ENCODE measurements at regions not wholly inside any gene's neighbourhood (a gene's known extent, or its start where the extent isn't known, plus 50 kb on each side); places are given as distances from the start of the nearest gene placed in this dataset.
"Not testable (repeated sequence)": the region's sequence is repeated elsewhere in the genome, so short reads cannot be mapped to it uniquely, and the experiment has no call there.

DNA sequence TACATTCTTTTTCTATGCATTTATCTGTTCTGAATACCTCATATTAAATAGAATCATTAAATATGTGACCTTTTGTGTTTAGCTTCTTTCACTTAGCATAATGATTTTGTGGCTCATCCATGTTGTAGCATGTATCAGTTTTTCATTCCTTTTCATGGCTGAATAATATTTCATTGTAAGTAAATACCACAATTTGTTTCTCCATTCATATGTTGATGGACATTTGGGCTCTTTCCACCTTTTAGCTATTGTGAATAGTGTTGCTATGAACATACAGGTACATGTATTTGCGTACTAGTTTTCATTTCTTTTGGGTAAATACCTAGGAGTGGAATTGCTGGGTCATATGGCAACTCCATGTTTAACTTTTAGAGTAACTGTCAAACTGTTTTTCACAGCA is 85.1 kb downstream of the GNL3L start:
- DNase-seq (ENCODE audit: low spot score in 2 of 2): no peak
- Mint-ChIP-seq H3K36me3 (peaks cover 40 to 42% of the 10 kb centered on the region in 2 donors), H3K27ac (no peak overlapping the region), H3K9me3 (peaks cover 21 to 27% of the 10 kb centered on the region in 2 donors)
- no peak for ATAC-seq

DNA sequence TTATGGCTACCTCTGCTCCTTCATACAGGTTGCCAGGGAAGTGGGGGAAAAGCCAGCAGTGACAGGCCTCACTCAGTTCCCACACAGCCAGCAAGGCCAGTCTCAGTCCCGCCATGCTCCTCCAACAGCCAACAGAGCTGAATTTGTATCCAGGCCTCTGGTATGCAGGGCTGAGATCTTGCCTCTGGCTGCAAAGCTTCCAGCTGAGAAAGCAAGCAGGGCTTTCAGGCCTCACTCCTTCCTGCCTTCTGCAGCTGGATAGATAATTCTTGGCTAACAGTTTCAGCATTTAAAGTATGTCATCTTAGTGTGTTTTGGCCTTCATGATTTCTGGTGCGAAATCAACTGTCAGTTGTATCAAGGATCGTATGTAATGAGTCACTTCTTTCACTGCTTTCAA is 103.6 kb downstream of the GNL3L start:
- no peak overlapping the region for H3K27ac Mint-ChIP-seq
- ATAC-seq: no peak
- peaks cover 12 to 24% of the 10 kb centered on the region in 2 donors for H3K9me3 Mint-ChIP-seq
- no peak for DNase-seq (ENCODE audit: low spot score in 2 of 2)
- H3K36me3 Mint-ChIP-seq: peaks cover 21 to 33% of the 10 kb centered on the region in 2 donors

DNA sequence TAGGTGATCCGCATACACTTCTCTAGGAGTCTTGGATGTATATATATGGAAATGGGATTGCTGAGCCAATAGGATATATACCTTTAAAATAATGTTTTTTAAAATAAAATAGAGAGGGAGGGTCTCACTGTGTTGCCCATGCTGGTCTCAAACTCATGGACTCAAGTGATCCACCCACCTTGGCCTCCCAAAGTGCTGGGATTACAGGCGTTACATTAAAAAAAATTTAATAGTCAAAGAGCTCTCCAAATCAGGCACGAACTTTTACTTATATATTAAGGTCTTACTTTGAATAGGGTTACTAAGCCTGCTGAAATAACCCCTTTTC is 109.0 kb downstream of the GNL3L start:
- Mint-ChIP-seq H3K9me3 (peaks cover 6 to 9% of the 10 kb centered on the region in 2 donors), H3K27ac (peak overlapping the region; percentile 97), H3K36me3 (peaks cover 6 to 22% of the 10 kb centered on the region in 2 donors)
- ATAC-seq (no peak), DNase-seq (ENCODE audit: low spot score in 2 of 2) (no peak)

DNA sequence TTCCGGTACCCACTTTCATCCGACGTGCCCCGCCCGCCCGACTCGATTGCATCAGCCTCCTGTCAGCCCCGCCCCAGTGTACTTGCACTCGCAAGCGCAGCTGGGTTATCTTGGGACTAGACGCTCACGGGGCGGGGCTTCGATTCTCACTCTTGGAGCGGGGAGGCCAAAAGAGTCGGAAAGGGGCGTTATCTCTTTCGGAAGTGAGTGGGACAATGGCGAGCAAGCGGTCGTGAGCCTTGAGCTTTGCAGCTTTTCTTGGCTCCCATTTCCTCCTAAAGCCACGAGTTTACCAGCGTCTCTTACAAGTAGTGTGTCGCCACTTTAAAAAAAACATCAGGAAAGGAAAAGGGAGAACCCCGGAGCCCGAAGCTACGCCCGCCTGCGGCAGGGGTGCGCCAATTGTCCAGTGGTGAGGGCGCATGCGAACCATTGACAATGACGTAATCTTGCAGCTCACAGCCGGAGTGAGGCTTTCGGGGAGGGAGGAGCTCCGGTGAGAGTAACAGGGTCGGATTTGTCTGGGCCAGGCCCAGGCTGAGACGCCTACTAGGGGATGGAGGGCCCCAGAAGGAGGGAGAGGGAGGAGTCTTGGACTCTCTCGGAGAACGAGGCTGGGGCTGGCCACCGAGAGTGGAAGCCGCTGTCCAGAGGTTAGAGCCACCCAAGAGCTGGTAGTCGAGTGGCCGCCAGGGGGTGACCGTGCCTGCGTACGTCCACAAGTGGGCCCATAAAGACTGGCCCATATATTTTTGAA is 109.5 kb downstream of the GNL3L start:
- Mint-ChIP-seq H3K27ac (peak overlapping the region; percentile 97), H3K9me3 (peaks cover 6 to 9% of the 10 kb centered on the region in 2 donors), H3K36me3 (peaks cover 6 to 22% of the 10 kb centered on the region in 2 donors)
- DNase-seq (ENCODE audit: low spot score in 2 of 2) (peak; percentile 85 to 91), ATAC-seq (peak; percentile 93 to 95)

DNA sequence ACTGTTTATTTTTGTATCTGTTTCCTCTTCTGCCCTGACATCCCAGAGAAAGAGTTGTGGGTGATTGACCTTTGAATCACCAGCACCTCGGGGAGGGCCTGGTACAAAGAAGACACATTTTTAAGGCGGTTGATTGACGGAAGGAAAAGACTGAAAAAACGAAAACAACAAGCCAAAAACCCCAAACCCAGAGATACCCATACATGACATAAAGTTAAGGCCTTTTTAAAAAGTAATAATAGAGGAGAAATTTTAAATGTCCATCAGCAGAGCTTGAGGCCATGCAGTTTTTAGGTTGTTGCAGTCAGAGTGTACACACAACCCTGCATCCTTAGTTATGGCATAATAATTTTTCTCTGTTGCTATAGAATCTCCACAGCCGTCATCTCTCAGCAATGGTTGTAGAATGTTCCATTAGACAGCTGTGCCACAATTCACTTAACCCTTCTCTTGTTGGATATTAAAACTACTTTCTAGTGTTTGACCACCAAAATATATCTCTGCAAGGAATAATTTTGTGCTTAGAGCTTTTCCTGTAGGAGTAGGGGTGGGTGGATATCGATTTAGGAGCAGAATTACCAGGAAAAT is 110.2 kb downstream of the GNL3L start:
- Mint-ChIP-seq H3K36me3 (peaks cover 6 to 17% of the 10 kb centered on the region in 2 donors), H3K27ac (peak overlapping the region; percentile 97), H3K9me3 (peaks cover 6% of the 10 kb centered on the region in 2 donors)
- no peak for ATAC-seq
- no peak for DNase-seq (ENCODE audit: low spot score in 2 of 2)

DNA sequence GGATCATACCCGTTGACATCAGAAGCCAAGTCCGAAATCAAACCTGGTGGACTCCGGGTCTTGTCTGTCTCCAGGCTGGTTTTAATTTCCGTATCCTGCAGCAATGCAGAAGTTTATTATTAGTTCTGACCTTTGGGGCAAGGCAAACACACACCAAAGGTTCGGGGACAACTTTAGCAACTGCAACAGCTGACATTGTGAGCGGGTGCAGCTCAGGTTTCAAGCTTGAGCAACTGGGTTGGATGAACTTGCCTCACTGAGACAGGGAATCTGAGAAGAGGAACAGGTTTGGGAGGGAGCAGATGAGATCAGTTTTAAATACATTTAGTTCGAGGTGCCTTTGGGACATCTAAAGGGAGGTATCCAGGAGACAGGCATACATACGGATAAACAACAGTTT is 110.7 kb downstream of the GNL3L start:
- peak overlapping the region; percentile 44 to 97 for H3K27ac Mint-ChIP-seq

DNA sequence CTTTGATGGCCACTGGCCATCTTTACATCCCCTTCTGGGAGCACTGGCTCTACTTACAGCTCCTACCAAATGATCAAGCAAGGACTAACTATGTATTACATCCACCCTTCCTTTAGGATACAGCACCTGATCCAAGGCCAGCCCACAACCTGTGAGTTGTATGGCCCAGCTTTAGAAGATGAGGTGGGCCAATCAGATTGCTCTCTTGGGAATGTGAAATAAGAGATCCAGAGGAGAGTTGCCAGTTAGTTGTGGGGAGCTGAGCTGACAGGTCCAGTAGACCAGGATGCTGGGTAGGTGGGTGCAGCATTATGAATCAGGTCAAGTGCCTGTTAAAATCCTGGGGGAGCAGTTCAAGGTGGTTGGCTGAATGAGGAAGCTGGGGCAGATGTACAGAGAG is 111.5 kb downstream of the GNL3L start:
- no peaks in the 10 kb centered on the region for H3K9me3 Mint-ChIP-seq
- DNase-seq (ENCODE audit: low spot score in 2 of 2) (no peak), ATAC-seq (no peak)
- peaks cover 0 to 8% of the 10 kb centered on the region in 2 donors for H3K36me3 Mint-ChIP-seq
- H3K27ac Mint-ChIP-seq: no peak overlapping the region

More for the DNA sequence above, 110.7 kb downstream of the GNL3L start:
- H3K36me3 Mint-ChIP-seq: peaks cover 4 to 12% of the 10 kb centered on the region in 2 donors
- DNase-seq (ENCODE audit: low spot score in 2 of 2): no peak
- H3K9me3 Mint-ChIP-seq: peaks cover 3 to 4% of the 10 kb centered on the region in 2 donors
- no peak for ATAC-seq

DNA sequence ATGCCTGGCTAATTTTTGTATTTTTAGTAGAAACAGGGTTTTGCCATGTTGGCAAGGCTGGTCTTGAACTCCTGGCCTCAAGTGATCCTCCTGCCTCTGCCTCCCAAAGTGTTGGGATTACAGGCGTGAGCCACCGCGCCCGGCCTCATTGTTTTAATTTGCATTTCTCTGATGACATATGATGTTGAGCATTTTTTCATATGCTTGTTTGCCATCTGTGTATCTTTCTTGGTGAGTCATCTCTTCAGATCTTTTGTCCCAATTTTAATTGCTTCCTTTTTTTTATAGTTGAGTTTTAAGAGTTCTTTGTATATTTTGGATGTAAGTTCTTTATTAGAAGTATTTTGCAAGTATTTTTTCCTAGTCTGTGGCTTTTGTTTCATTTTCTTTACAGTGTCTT is 117.6 kb downstream of the GNL3L start:
- not testable (repeated sequence) for ATAC-seq; DNase-seq (ENCODE audit: low spot score in 2 of 2); H3K9me3 Mint-ChIP-seq; H3K27ac Mint-ChIP-seq
- peaks cover 6 to 10% of the 10 kb centered on the region in 2 donors for H3K36me3 Mint-ChIP-seq

DNA sequence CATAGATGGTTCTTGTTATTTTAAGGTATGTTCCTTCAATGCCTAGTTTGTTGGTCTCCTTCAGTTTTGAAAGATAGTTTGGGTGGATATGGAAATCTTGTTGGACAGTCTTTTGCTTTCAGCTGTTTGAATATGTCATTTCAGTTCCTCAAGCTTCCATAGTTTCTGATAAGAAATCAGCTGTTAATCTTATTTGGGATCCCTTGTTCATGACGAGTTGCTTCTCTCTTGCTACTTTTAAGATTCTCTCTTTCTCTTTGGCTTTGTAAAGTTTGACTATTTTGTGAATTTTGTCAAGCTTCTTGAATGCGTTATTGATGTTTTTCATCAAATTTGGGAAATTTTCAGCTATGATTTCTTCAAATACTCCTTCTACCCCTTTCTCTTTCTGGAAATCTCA is 129.5 kb downstream of the GNL3L start:
- ATAC-seq (no peak), DNase-seq (ENCODE audit: low spot score in 2 of 2) (no peak)
- no peak overlapping the region for H3K27ac Mint-ChIP-seq
- peaks cover 5 to 8% of the 10 kb centered on the region in 2 donors for H3K9me3 Mint-ChIP-seq
- H3K36me3 Mint-ChIP-seq: peaks cover 5 to 12% of the 10 kb centered on the region in 2 donors

DNA sequence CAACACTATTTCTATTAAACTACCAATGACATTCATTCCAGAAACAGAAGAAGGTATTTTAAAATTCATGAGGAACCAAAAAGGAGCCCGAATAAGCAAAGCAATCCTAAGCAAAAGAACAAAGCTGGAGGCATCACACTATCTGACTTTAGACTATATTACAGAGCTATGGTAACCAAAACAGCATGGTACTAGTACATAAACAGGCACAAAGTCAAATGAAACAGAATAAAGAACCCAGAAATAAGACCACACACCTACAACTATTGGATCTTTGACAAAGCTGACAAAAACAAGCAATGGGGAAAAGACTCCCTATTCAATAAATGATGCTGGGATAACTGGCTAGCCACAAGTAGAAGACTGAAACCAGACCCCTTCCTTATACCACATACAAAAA is 122.3 kb downstream of the ITIH6 start:
- Mint-ChIP-seq H3K9me3 (peaks cover 7 to 8% of the 10 kb centered on the region in 2 donors), H3K27ac (no peak overlapping the region), H3K36me3 (peaks cover 8 to 9% of the 10 kb centered on the region in 2 donors)
- ATAC-seq: no peak
- DNase-seq (ENCODE audit: low spot score in 2 of 2): no peak

DNA sequence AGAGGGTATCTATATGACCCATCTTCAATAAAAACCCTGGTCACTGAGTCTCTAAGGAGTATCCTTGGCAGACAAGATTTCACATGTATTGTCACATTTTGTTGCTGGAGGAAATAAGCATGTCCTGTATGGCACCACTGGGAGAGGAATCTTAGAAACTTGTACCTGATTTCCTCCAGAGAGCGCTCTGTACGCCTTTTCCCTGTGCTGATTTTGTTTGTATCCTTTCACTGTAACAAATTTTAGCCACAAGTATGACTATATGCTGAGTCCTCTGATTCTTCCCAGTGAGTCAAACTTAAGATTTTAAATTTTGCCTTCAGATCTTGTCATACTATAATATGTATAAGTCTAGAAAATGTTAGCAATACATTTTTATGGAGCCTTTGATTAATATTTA is 102.8 kb downstream of the ITIH6 start:
- no peak overlapping the region for H3K27ac Mint-ChIP-seq
- peaks cover 1 to 11% of the 10 kb centered on the region in 2 donors for H3K9me3 Mint-ChIP-seq
- no peaks in the 10 kb centered on the region for H3K36me3 Mint-ChIP-seq
- DNase-seq (ENCODE audit: low spot score in 2 of 2) (no peak), ATAC-seq (no peak)

DNA sequence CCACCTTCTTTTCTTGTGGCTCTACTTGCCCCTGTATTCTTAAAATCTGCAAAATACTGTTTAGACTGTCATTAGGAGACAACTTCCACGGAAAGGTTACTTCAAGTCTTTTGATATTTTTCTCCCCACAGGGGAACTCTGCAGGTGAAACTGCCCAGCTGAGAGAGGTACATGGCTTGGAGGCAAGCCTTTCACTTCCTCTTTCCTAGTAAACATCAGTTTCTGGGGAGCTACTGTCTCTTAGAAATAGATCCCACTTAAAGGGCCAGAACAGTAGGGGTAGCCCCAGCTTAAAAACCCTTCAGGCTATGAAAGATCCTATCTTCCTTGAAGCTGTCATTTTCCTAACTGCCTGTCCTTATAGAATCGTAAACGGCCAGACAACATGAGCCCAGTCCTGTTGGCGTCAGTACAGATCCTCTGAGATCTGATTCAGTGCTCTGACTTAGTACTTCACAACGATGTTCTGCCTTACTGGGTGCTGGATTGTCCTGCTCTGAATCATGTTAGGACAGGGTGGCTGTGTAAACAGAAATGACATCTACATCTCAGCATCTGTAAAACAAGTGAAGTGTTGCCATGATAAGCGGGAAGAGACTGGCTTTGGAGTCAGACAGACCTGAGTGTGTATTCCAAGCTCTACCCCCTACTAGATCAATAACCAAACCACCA is 102.1 kb downstream of the ITIH6 start:
- Mint-ChIP-seq H3K36me3 (no peaks in the 10 kb centered on the region), H3K27ac (no peak overlapping the region), H3K9me3 (peaks cover 3 to 9% of the 10 kb centered on the region in 2 donors)
- ATAC-seq: no peak
- DNase-seq (ENCODE audit: low spot score in 2 of 2): no peak
